IMR-90 (cell line): ENCODE measurements at regions not wholly inside any gene's neighbourhood (a gene's known extent, or its start where the extent isn't known, plus 50 kb on each side); places are given as distances from the start of the nearest gene placed in this dataset.

Experiments used
- CEBPB ChIP-seq: IDR thresholded peaks from 2 replicates; pipeline ENCODE4 v1.6.1; 2012; ENCODE audit warnings: low read depth, low read length, improper control_type of control experiment
- CHD1 ChIP-seq: IDR thresholded peaks from 2 replicates; pipeline ENCODE4 v1.6.1; 2012; ENCODE audit warnings: low read depth, low read length, improper control_type of control experiment
- FOS ChIP-seq: fragments of 150-350 bp; IDR thresholded peaks from 2 replicates; pipeline ENCODE4 v1.6.1; 2016; ENCODE audit warnings: low read depth, low read length
- MAZ ChIP-seq: IDR thresholded peaks from 2 replicates; pipeline ENCODE4 v1.6.1; 2012; ENCODE audit warnings: low read depth, mild to moderate bottlenecking, low read length, improper control_type of control experiment, moderate library complexity, borderline replicate concordance
- MXI1 ChIP-seq: IDR thresholded peaks from 2 replicates; pipeline ENCODE4 v1.6.1; 2012; ENCODE audit warnings: low read depth, mild to moderate bottlenecking, low read length, moderate library complexity, borderline replicate concordance
- NFE2L2 ChIP-seq: fragments of 150-350 bp; IDR thresholded peaks from 2 replicates; pipeline ENCODE4 v1.6.1; 2016; ENCODE audit warnings: low read depth, mild to moderate bottlenecking, low read length
- POLR2A ChIP-seq: IDR thresholded peaks from 2 replicates; pipeline ENCODE4 v1.6.1; 2012; ENCODE audit warnings: mild to moderate bottlenecking, low read depth, low read length
- RCOR1 ChIP-seq: IDR thresholded peaks from 2 replicates; pipeline ENCODE4 v1.6.1; 2012; ENCODE audit warnings: mild to moderate bottlenecking, low read length, improper control_type of control experiment; ENCODE audit not compliant: insufficient replicate concordance
- RFX5 ChIP-seq: IDR thresholded peaks from 2 replicates; pipeline ENCODE4 v1.8.0; 2012; ENCODE audit warnings: low read depth, mild to moderate bottlenecking, low read length, moderate library complexity
- TF ChIP-seq, protein P1 (sequence below): conservative IDR thresholded peaks from 2 replicates; pipeline ENCODE4 v1.5.1; 2012; ENCODE audit warnings: mild to moderate bottlenecking, low read depth, low read length, improper control_type of control experiment
- TF ChIP-seq, protein P2 (sequence below): fragments of 150-350 bp; IDR thresholded peaks from 2 replicates; pipeline ENCODE4 v1.6.1; 2016; ENCODE audit warnings: low read depth, mild to moderate bottlenecking, low read length, moderate library complexity, borderline replicate concordance

DNA sequence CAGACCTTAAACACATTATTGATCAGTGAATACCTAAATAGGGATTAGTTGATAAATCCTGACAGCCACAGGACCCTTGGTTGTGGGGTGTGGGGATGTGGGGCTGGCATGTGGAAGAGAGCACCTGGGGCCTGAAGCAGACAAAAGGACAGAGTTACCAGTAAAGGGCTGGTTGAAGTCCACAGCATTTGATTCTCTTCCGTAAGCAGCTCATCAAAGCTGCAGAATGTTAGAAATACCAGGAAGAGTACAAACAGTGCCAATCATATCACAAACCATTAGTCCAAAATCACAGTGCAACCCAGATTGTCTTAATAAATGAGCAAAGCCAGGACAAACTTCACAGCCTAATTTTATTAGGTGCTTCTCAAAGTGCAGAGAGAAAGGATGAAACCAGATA lies 92.5 kb upstream of the KL start:
- TF ChIP-seq POLR2A (no peak), RCOR1 (no peak), RFX5 (no peak), CEBPB (no peak), MXI1 (no peak), NFE2L2 (no peak), MAZ (no peak), FOS (no peak), CHD1 (no peak)
- TF ChIP-seq, protein P1, sequence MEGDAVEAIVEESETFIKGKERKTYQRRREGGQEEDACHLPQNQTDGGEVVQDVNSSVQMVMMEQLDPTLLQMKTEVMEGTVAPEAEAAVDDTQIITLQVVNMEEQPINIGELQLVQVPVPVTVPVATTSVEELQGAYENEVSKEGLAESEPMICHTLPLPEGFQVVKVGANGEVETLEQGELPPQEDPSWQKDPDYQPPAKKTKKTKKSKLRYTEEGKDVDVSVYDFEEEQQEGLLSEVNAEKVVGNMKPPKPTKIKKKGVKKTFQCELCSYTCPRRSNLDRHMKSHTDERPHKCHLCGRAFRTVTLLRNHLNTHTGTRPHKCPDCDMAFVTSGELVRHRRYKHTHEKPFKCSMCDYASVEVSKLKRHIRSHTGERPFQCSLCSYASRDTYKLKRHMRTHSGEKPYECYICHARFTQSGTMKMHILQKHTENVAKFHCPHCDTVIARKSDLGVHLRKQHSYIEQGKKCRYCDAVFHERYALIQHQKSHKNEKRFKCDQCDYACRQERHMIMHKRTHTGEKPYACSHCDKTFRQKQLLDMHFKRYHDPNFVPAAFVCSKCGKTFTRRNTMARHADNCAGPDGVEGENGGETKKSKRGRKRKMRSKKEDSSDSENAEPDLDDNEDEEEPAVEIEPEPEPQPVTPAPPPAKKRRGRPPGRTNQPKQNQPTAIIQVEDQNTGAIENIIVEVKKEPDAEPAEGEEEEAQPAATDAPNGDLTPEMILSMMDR: no peak
- TF ChIP-seq, protein P2, sequence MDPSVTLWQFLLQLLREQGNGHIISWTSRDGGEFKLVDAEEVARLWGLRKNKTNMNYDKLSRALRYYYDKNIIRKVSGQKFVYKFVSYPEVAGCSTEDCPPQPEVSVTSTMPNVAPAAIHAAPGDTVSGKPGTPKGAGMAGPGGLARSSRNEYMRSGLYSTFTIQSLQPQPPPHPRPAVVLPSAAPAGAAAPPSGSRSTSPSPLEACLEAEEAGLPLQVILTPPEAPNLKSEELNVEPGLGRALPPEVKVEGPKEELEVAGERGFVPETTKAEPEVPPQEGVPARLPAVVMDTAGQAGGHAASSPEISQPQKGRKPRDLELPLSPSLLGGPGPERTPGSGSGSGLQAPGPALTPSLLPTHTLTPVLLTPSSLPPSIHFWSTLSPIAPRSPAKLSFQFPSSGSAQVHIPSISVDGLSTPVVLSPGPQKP: no peak
